Skeletal muscle satellite cell (primary cell): ENCODE measurements at regions not wholly inside any gene's neighbourhood (a gene's known extent, or its start where the extent isn't known, plus 50 kb on each side); places are given as distances from the start of the nearest gene placed in this dataset.

Experiments used
- H3K27me3 ChIP-seq: 2 replicates; pipeline ENCODE4 v1.7.0; 2013; ENCODE audit warnings: low read length; ENCODE audit not compliant: control insufficient read depth, insufficient read depth
- H3K36me3 ChIP-seq: 2 replicates; pipeline ENCODE4 v1.7.0; 2013; ENCODE audit warnings: mild to moderate bottlenecking, control low read depth, low read length; ENCODE audit not compliant: insufficient read depth
- H3K4me1 ChIP-seq: 2 replicates; pipeline ENCODE4 v1.7.0; 2013; ENCODE audit warnings: low read length; ENCODE audit not compliant: control insufficient read depth, insufficient read depth
- H3K4me2 ChIP-seq: 2 replicates; pipeline ENCODE4 v1.7.0; 2013; ENCODE audit warnings: mild to moderate bottlenecking, low read length
- H3K4me3 ChIP-seq: 2 replicates; pipeline ENCODE4 v1.7.0; 2013; ENCODE audit warnings: low read length
- H3K9ac ChIP-seq: 2 replicates; pipeline ENCODE4 v1.7.0; 2013; ENCODE audit warnings: mild to moderate bottlenecking, low read depth, low read length, moderate library complexity
- H3K9me3 ChIP-seq: replicated peaks from 2 replicates; pipeline ENCODE4 v1.7.0; 2013; ENCODE audit warnings: mild to moderate bottlenecking, control low read depth, low read length

- no peaks in the 10 kb centered on the region for H3K4me1 ChIP-seq
- H3K9ac ChIP-seq = no peak overlapping the region
- no peaks in the 10 kb centered on the region for H3K36me3 ChIP-seq
- H3K27me3 ChIP-seq = peaks cover 82% of the 10 kb centered on the region
- no peaks in the 10 kb centered on the region for H3K9me3 ChIP-seq
- no peak overlapping the region for H3K4me2 ChIP-seq
- H3K4me3 ChIP-seq = no peak overlapping the region
Measured at GRCh38 chr6:43869792-43870659, 100.0 kb downstream of the VEGFA start.

- no peaks in the 10 kb centered on the region for H3K36me3 ChIP-seq
- no peaks in the 10 kb centered on the region for H3K4me1 ChIP-seq
- H3K9ac ChIP-seq = no peak overlapping the region
- no peak overlapping the region for H3K4me2 ChIP-seq
- peaks cover 80% of the 10 kb centered on the region for H3K27me3 ChIP-seq
- no peak overlapping the region for H3K4me3 ChIP-seq
- H3K9me3 ChIP-seq = no peaks in the 10 kb centered on the region
Measured at GRCh38 chr6:43869079-43869710, 99.2 kb downstream of the VEGFA start.

GRCh38 chr6:43868467-43868866 lies 98.5 kb downstream of the VEGFA start:
- Histone ChIP-seq H3K4me1 (no peaks in the 10 kb centered on the region), H3K9me3 (no peaks in the 10 kb centered on the region), H3K27me3 (peaks cover 80% of the 10 kb centered on the region), H3K4me3 (no peak overlapping the region), H3K4me2 (no peak overlapping the region), H3K9ac (no peak overlapping the region), H3K36me3 (no peaks in the 10 kb centered on the region)

- Histone ChIP-seq H3K27me3 (peaks cover 81% of the 10 kb centered on the region), H3K4me3 (no peak overlapping the region), H3K9me3 (no peaks in the 10 kb centered on the region), H3K4me2 (no peak overlapping the region), H3K4me1 (no peaks in the 10 kb centered on the region), H3K9ac (no peak overlapping the region), H3K36me3 (no peaks in the 10 kb centered on the region)
Measured at GRCh38 chr6:43867996-43868395, 98.0 kb downstream of the VEGFA start.

GRCh38 chr6:43867246-43867645 lies 97.2 kb downstream of the VEGFA start:
- no peaks in the 10 kb centered on the region for H3K36me3 ChIP-seq
- peaks cover 79% of the 10 kb centered on the region for H3K27me3 ChIP-seq
- no peaks in the 10 kb centered on the region for H3K9me3 ChIP-seq
- H3K4me1 ChIP-seq = no peaks in the 10 kb centered on the region
- no peak overlapping the region for H3K4me2 ChIP-seq
- H3K4me3 ChIP-seq = no peak overlapping the region
- no peak overlapping the region for H3K9ac ChIP-seq

GRCh38 chr6:43865932-43866645 lies 96.1 kb downstream of the VEGFA start:
- Histone ChIP-seq H3K9ac (no peak overlapping the region), H3K9me3 (no peaks in the 10 kb centered on the region), H3K36me3 (no peaks in the 10 kb centered on the region), H3K4me2 (no peak overlapping the region), H3K27me3 (peaks cover 74% of the 10 kb centered on the region), H3K4me3 (no peak overlapping the region), H3K4me1 (no peaks in the 10 kb centered on the region)

- no peaks in the 10 kb centered on the region for H3K36me3 ChIP-seq
- H3K4me2 ChIP-seq = no peak overlapping the region
- H3K9me3 ChIP-seq = no peaks in the 10 kb centered on the region
- peaks cover 76% of the 10 kb centered on the region for H3K27me3 ChIP-seq
- H3K4me1 ChIP-seq = no peaks in the 10 kb centered on the region
- H3K4me3 ChIP-seq = no peak overlapping the region
- no peak overlapping the region for H3K9ac ChIP-seq
Measured at GRCh38 chr6:43865086-43865485, 95.1 kb downstream of the VEGFA start.

GRCh38 chr6:43862925-43863324 lies 92.9 kb downstream of the VEGFA start:
- Histone ChIP-seq H3K27me3 (peaks cover 72% of the 10 kb centered on the region), H3K4me1 (no peaks in the 10 kb centered on the region), H3K9me3 (no peaks in the 10 kb centered on the region), H3K4me2 (no peak overlapping the region), H3K4me3 (no peak overlapping the region), H3K9ac (no peak overlapping the region), H3K36me3 (no peaks in the 10 kb centered on the region)

- Histone ChIP-seq H3K27me3 (peaks cover 65% of the 10 kb centered on the region), H3K36me3 (no peaks in the 10 kb centered on the region), H3K4me2 (no peak overlapping the region), H3K9ac (no peak overlapping the region), H3K4me1 (no peaks in the 10 kb centered on the region), H3K4me3 (no peak overlapping the region), H3K9me3 (no peaks in the 10 kb centered on the region)
Measured at GRCh38 chr6:43861212-43861894, 91.3 kb downstream of the VEGFA start.

GRCh38 chr6:43860285-43860684 lies 90.3 kb downstream of the VEGFA start:
- no peak overlapping the region for H3K9ac ChIP-seq

GRCh38 chr6:43859213-43859612 lies 89.2 kb downstream of the VEGFA start:
- Histone ChIP-seq H3K9me3 (no peaks in the 10 kb centered on the region), H3K9ac (no peak overlapping the region), H3K27me3 (peaks cover 48% of the 10 kb centered on the region), H3K36me3 (no peaks in the 10 kb centered on the region), H3K4me1 (no peaks in the 10 kb centered on the region), H3K4me3 (no peak overlapping the region), H3K4me2 (no peak overlapping the region)

More at GRCh38 chr6:43860285-43860684, 90.3 kb downstream of the VEGFA start:
- Histone ChIP-seq H3K27me3 (peaks cover 56% of the 10 kb centered on the region), H3K36me3 (no peaks in the 10 kb centered on the region), H3K4me1 (no peaks in the 10 kb centered on the region), H3K4me3 (no peak overlapping the region), H3K4me2 (no peak overlapping the region), H3K9me3 (no peaks in the 10 kb centered on the region)
